Liver (tissue), 2 donors: ENCODE measurements at regions not wholly inside any gene's neighbourhood (a gene's known extent, or its start where the extent isn't known, plus 50 kb on each side); places are given as distances from the start of the nearest gene placed in this dataset.

Experiments used
- CTCF ChIP-seq: fragments of 150-350 bp; IDR thresholded peaks from 2 replicates; pipeline ENCODE4 v1.5.1; 2017; ENCODE audit warnings: improper control_type of control experiment, low read depth, low read length; ENCODE audit not compliant: missing input control
- MAX ChIP-seq: IDR thresholded peaks from 2 replicates; pipeline ENCODE4 v1.6.1; 2016; ENCODE audit warnings: antibody characterized with exemption
- REST ChIP-seq: IDR thresholded peaks from 2 replicates; pipeline ENCODE4 v1.6.1; 2016; ENCODE audit warnings: antibody characterized with exemption, mild to moderate bottlenecking
- YY1 ChIP-seq: IDR thresholded peaks from 2 replicates; pipeline ENCODE4 v1.6.1; 2016; ENCODE audit warnings: antibody characterized with exemption, mild to moderate bottlenecking
- donor health status: healthy.

- TF ChIP-seq CTCF (no peak), YY1 (no peak), MAX (no peak), REST (no peak)
Measured at GRCh38 chr10:83427101-83427500, 712.2 kb upstream of the GHITM start.
